ENCODE measurements at regions not wholly inside any gene's neighbourhood (a gene's known extent, or its start where the extent isn't known, plus 50 kb on each side); places are given as distances from the start of the nearest gene placed in this dataset.

GRCh38 chr5:2306711-2307110 lies 424.0 kb upstream of the IRX4 start:
- no peak for ATAC-seq

GRCh38 chr5:2303431-2304100 lies 420.8 kb upstream of the IRX4 start:
- DNase-seq (no peak), ATAC-seq (no peak)
- Histone ChIP-seq H3K4me3 (no peak overlapping the region), H3K4me1 (no peaks in the 10 kb centered on the region), H3K27ac (no peak overlapping the region), H3K9me3 (no peaks in the 10 kb centered on the region), H3K27me3 (no peaks in the 10 kb centered on the region), H3K36me3 (replicated peaks in 1 of 2; ENCODE audit: insufficient read depth in 1 of 2, low read depth in 2 of 2) (no peaks in the 10 kb centered on the region)
- intact Hi-C loops (cut with DNase I) = no loop called here
- WGBS, 2 donors = 48 to 54% methylated on average over 14 of the region's 14 CpGs
- TF ChIP-seq POLR2A (IDR thresholded peaks at IDR 0.05) = no peak
- TF ChIP-seq CTCF (IDR thresholded peaks at IDR 0.05) = no peak

More at GRCh38 chr5:2306711-2307110, 424.0 kb upstream of the IRX4 start:
- Histone ChIP-seq H3K27ac (no peak overlapping the region), H3K4me3 (no peak overlapping the region), H3K27me3 (no peaks in the 10 kb centered on the region), H3K4me1 (no peaks in the 10 kb centered on the region), H3K9me3 (no peaks in the 10 kb centered on the region), H3K36me3 (replicated peaks in 1 of 2; ENCODE audit: insufficient read depth in 1 of 2, low read depth in 2 of 2) (no peaks in the 10 kb centered on the region)
- 70 to 75% methylated on average over 6 of the region's 6 CpGs for WGBS, 2 donors
- TF ChIP-seq POLR2A (IDR thresholded peaks at IDR 0.05) = no peak
- no peak for TF ChIP-seq CTCF (IDR thresholded peaks at IDR 0.05)
- intact Hi-C loops (cut with DNase I) = no loop called here
- DNase-seq = no peak

GRCh38 chr5:2302169-2302568 lies 419.4 kb upstream of the IRX4 start:
- no peaks in the 10 kb centered on the region for H3K36me3 ChIP-seq (replicated peaks in 1 of 2; ENCODE audit: insufficient read depth in 1 of 2, low read depth in 2 of 2)
- ATAC-seq (no peak), DNase-seq (no peak)
- WGBS, 2 donors = 63 to 76% methylated on average over 16 of the region's 16 CpGs
- no peaks in the 10 kb centered on the region for H3K27me3 ChIP-seq
- H3K4me1 ChIP-seq = no peaks in the 10 kb centered on the region
- no peaks in the 10 kb centered on the region for H3K9me3 ChIP-seq
- TF ChIP-seq POLR2A (IDR thresholded peaks at IDR 0.05) (no peak), CTCF (IDR thresholded peaks at IDR 0.05) (no peak)
- H3K27ac ChIP-seq = no peak overlapping the region
- intact Hi-C loops (cut with DNase I) = no loop called here
- H3K4me3 ChIP-seq = no peak overlapping the region

- Histone ChIP-seq H3K4me3 (no peak overlapping the region), H3K27me3 (no peaks in the 10 kb centered on the region), H3K36me3 (replicated peaks in 1 of 2; ENCODE audit: insufficient read depth in 1 of 2, low read depth in 2 of 2) (no peaks in the 10 kb centered on the region), H3K9me3 (no peaks in the 10 kb centered on the region), H3K27ac (no peak overlapping the region), H3K4me1 (no peaks in the 10 kb centered on the region)
- DNase-seq (no peak), ATAC-seq (no peak)
- 78 to 81% methylated on average over 8 to 22 of the region's 22 CpGs for WGBS, 2 donors
- TF ChIP-seq POLR2A (IDR thresholded peaks at IDR 0.05) (no peak), CTCF (IDR thresholded peaks at IDR 0.05) (no peak)
- intact Hi-C loops (cut with DNase I) = no loop called here
Observed at GRCh38 chr5:2300861-2301574, 418.3 kb upstream of the IRX4 start.

Data from body of pancreas (tissue), 4 donors.